GM21447 (cell line): ENCODE measurements at regions not wholly inside any gene's neighbourhood (a gene's known extent, or its start where the extent isn't known, plus 50 kb on each side); places are given as distances from the start of the nearest gene placed in this dataset.

Experiments
- ATAC-seq: cut with Tn5 transposase; IDR thresholded peaks from one replicate; pipeline ENCODE4 v1.9.1; 2021; ENCODE audit not compliant: unreplicated experiment

DNA sequence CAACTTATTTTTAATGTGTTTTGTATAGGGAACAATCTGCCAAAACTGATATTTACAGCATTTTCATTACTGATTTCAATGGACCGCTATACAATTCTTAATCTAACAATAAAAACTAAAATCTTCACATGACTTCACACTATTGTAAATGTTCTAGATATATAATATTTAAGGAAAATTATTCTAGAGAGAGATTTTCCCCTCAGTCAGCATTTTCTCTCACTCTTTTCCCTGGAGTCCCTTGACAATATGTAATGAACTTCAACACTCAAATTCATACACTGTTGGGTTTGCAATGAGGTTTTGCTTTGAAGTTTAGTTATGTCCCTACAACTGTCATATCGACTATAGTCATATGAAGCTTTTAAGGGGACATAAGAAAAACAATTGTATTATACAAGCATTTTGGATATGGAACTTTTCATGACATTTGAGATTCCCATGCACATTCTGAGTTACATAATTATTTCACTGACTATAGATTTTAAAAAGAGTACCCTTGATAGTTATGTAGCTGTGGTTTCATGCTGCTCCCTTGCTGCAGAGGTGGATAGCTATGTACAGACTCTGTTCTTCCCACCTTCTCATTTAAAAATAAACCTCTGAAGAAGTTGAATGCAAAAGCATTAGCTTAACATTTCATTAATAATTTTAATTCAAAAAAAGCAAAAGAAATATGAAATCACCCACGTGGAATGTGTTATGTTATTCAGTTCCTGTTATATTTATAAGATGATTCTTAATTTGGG, 338.5 kb downstream of the AKAIN1 start:
- no peak for ATAC-seq

DNA sequence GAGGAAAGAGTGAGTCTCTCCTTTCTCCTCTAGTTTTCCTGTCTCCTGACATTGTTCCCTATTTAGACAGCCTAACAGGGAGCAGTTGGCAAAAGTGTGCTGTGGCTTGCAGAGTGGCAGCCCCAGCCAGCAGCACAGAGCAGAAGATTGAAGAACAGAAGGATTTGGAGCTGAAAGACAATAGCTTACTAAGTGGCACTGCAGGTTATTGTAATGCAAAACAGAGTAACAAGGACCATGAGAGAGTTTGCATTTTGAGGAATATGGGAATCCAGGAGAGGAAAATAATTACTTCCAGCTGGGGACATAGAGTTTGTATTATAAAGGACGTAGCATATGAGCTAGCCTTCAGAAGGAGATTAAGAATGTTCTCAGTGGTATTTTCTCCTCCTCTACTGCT, 342.4 kb downstream of the AKAIN1 start:
- no peak for ATAC-seq

DNA sequence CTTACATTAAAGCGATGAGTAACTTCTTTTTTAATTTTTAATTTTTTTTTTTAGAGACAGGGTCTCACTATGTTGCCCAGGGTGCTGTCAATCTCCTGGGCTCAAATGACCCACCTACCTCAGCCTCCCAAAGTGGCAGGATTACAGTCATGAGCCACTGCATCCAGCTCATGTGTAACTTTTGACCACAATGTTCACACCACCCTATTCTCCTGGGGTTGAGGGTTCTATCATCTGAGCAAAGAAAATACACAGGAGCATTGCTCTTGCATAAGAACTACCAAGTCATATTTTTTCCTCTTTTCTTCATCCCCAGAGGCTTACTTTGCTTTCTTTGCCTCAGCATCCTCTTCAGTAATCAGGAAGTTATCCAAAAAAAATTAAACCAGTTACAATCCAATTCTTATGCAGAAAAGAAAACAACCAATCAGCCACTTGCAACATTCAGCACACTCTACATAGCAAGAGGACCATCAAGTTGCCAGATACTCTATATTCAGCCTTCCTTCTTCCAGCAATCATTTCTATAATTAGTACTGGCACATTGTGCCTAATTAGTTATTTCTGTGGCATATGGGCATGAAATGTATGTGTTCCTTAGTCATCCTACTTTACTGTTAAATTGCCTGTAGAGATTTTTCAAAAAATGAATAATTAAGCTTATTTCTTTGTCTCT, 345.6 kb downstream of the AKAIN1 start:
- ATAC-seq, result no peak

DNA sequence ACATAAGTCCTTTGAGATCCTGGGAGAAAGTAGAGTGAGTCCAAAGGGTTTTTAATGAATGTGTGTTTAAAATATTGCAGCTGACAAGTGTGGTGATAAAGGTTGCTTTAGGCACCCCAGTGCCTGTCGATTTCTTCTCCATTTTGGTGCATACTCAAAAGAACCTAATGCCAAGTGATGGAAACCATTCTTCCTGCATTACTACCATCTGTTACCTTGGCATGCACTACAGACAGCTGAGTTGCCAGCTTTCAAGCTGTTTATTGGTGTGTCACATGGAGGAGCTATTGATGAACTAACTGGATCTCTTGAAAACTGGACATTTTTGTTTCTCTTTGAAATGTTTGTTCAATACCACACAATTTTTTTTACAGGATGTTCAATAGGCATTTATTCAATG, 350.0 kb downstream of the AKAIN1 start:
- ATAC-seq, result no peak

DNA sequence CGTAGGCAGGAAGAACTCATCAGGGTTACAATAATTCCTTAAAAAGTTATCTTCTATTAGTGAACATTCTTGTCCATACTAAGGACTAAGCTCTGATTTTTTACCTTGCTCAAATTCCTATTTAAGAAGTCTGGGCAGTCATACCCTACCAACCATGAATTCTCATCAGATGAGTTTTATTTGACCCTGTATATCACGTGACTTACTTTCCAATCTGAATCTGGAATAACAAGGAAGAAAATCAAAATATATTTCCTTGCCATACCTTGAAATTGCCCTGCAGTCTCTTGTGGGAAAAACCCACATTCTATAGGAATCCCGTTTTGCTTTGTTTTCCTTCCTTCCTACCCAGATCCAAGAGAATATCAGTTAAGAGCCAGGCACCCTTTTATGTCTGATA, 352.7 kb downstream of the AKAIN1 start:
- ATAC-seq, result no peak

DNA sequence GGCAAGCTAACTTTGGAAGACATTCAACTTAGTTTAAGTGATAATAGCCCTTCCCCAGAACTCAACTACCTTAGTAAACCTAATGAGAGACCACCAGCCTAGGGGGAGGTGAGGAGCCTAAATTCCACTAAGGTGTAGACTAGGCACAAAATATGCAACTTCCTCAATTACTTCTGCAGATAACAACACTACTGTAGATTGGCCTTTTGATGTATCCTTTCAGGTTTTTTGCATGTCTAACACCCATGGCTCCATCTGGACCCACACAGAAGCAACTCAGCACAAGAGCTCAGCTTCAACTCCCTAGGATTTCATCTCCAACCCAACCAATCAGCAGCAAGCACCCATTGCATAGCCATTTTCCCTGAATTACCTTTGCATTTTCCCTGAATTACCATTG, 353.3 kb downstream of the AKAIN1 start:
- no peak for ATAC-seq

DNA sequence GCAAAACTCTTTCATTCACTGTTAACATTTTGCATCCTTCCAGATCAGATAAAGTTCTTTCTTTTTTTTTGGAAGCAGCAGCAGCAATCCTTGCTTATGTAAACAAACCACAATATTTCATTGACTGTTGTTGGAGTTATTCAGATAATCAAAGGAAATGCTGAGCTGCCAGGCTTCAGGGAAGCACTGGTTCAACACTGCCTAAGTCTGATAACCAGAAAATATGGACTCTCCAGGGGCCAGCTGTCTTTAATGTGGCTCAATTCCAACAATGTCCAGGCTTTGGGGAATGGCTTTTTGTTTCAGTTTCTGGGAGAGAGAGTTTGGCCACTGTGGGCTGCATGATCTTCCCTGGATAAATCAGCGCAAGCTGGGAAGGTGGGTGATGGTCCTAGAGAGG, 354.3 kb downstream of the AKAIN1 start:
- ATAC-seq, result no peak

DNA sequence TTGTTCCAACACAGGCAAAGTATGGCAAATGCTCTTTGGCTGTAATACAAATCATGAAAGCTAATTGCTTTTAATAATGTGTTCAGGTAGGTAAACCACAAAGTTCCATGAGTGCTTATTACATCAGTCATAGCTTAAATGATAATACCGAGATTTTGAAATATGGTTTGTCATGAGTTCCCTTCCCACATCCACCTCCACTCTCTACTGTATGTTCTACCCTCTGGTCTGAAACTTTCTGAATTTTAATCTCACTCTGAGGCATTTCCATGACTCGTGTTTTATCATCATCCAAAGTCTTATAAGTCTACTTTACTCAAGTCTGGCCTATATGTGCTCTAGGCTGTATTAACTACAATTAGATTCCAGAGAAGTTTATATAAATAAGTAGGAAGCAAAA, 354.8 kb downstream of the AKAIN1 start:
- no peak for ATAC-seq

DNA sequence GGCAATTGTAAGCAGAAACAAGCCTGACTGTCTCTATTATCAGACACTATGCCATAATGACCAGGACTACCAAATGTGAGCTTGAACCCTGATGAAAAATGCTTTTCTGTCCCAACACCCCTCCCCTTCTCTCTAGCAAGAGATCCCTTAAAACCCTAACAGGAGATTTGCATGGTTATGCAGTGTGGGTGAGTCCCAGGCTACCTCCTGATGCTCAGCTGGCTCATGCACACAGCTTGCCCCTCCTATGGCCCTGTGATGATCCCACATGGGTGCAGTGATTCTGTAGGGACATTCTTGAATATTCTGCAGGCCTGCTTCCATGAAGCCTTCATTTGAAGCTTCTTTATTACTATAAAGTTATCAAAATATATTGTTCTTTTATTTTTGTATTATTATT, 357.4 kb downstream of the AKAIN1 start:
- ATAC-seq, result no peak

DNA sequence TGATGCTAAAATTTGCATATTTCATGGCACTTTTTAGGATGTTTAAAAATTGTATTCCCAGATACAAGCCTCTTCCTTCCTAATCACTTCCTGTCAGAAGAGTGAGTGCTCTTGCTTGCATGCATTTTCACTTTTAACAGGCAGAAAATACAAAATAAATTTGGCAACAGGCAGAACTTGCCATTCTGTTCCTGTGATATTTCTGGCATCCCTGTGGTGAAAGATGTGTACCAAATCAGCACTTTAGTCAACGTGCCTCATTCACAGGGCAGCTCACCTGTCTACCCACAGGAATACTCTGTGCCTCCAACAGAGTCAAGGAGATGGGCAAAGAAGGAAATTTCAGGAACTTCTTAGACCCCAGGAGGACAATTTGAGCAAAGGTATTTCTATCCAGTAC, 360.9 kb downstream of the AKAIN1 start:
- ATAC-seq, result no peak

DNA sequence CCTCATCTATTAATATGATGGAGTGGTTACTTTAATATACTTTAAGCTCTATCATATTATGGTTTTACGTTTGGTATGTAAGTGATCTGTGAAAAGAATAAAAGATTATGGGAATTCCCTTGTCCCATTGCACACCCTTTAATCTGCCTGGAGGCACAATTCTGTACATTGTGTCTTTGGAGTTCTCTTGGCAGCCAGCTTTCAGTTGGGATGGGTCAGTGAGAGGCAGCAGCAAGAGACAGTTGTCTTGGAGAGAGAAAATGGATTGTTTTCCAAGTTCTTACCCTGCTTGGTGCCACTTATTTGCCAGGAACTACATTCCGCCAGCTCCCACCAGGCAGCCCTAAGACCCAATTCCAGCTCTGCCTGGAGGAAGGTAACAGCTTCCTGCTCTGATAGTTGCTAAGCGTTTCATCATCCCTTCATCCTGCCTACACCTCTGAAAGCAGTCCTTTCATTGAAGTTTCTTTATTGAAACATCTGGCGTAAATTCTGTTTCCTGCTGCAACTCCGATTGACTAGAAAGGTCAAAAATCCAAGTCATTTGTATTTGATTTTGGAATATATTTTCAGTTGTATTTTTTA, 365.2 kb downstream of the AKAIN1 start:
- ATAC-seq, result no peak

DNA sequence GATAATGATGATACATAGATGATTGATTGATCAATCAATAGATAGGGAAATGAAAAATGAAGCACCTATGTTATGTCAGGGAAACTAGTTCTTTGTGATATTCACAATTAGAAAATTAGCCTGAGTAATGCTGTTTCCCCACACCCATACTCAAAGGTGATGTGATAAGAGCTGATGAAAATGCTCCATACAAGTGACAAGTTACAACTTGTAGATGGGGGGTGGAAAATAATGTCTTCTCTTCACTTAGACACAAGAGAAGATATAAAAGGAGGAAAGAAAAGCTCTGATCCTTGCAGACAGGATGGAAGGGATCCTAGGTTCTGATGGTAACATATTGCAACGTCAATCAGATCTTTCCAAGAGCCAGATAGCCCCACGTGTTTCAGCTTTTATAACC, 365.9 kb downstream of the AKAIN1 start:
- ATAC-seq, result no peak

DNA sequence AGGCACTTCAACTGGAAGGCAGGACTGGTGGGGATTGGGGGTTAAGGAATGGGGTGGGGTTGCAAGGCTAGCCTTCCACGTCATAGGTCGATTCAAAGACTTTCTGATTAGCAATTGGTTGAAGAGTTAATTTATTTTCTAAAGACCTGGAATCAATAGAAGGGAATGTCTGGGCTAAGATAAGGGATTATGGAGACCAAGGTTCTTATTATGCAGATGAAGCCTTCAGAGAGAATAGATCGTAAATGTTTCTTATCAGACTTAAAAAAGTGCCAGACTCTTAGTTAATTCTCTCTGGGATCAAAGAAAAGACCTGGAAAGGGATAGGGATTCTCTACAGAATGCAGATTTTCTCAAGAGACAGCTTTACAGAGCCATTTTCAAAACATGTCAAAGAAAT, 368.0 kb upstream of the DLGAP1 start:
- no peak for ATAC-seq

DNA sequence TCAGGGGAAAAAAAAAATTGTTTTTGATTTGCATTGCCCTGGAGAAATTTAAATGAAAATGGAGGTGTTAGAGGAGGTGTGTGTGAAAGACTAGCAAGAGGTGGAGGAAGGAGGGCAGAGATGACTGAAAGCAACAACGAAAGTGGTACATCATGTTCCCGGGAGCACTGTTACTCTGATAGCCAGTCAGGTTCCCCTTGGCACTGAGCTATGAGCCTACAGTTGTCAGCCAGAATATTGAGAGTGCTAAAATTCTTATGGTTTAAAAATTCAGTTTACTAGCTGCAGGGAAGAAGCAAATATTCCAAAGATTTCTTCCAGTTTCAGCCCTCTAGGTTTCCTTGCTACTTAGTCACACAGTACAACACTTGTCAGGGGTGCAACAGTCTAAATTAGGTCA, 366.7 kb upstream of the DLGAP1 start:
- ATAC-seq, result no peak

DNA sequence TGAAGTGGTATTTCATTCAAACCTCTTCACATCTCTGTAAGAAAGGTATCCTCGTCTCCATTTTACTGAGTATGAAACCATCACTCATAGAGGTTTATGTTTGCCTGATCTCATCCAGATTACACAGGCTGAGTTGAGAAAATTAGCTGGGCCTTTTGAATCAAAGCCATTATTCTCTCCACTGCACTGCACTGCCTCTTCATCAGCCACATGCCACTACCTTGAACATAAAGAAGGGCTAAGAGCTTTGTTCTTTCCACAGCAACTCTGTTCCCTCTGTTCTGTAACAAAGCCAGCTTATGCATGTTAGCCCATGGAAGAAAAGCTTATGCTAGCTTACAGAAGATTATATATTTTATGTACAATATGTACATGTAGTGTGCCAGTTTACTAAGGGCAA, 362.6 kb upstream of the DLGAP1 start:
- no peak for ATAC-seq

DNA sequence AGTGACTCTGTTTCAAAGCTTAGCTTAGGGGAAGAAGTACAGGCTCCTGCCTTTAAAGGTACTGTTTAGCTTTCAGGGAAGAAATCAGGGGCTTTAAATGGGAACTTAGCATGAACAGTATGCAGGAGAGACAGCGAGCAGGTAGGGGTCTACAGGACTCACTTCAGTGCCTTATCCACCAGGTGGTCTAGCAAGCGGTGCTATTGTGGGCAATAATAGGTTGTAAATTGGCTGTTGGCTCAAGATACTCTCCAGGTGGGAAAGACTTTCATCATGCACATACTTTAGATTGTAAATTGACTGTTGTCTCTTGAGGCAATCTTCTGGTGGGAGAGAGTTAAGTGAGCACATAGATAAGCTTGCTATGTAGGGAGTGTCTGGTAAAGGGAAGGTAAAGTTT, 358.6 kb upstream of the DLGAP1 start:
- no peak for ATAC-seq

DNA sequence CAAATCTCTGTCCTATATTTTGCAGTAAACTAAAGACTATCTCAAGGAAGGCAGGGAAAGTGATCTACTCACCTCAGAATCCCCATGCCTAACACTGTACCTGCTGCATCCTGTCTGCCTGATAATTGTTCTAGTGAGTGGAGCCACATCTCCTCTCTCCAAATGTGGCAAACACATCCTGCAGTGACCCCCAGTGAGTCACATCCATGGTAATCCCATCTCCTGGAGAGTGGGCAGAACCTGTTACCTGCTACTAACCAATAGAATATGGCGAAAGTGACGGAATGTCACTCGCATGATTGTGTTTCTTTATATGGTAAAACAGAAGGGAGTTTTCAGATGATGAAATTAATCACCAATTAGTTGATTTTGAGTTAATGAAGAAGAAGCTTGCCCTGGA, 353.8 kb upstream of the DLGAP1 start:
- ATAC-seq, result no peak

DNA sequence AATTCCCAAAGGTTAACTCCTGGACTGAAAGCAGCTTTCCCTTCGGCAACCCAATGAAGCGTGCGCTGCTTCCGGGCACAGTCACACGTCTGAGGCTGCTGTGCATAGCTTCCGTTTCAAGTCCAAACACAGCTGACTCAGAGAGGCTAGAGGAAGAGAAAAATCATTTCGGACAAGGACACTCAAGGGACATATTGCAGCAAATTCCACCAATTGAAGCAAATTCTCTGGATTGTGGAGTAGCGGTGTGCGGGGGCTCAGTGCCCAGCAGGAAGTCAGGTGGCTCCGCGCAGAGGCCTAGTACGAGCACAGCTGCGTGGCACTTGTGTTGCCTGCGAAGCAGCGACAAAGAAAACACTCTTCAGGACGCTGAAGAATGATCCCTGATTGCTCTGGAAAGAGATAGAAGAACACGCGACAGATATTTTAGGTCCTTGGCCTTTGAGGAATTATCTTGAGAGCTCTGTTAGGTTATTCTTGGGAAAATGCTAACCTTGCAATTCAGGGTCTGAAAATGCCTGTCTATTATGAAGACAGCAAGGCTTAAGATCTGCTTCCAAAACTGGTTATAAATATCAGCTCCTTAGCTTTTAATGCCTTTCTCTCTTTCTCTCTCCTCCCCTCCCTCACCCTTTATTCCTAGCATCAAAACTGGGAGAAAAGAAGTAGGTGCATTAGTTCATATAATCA, 352.6 kb upstream of the DLGAP1 start:
- no peak for ATAC-seq

DNA sequence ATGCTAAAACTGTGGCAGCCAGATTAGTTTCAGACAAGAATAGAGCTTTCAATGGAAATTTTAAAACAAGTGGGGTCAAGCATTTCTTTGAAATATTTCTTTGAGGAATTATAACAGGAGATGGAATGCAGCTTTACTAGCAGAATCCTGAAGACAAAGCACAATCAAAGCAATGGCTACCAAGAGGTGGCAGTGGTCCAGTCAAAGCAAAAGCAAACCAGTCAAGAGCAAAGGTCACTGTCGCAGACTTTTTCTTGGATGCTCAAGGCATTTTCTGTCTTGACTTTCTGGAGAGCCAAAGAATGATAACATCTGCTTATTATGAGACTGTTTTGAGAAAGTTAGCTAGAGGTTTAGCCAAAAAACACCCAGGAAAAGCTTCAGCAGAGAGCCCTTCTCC, 351.2 kb upstream of the DLGAP1 start:
- ATAC-seq, result no peak

DNA sequence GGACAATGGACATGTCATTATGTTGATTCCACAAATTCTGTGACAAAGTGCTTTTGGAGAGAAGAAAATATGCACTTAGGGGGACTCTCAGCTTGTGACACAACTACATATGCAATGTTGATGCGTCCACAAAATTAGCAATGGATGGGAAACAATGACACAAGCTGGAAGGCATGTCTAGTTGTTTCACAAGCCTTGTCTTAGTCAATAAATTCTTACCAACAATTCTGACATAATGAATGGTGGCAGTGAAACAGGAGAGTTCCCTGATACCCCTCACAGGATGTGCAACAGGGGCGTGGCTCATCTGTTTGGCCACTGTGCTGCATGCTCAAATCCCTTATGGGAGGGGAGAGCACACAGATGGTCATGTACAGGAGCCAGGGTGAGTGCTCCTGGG, 347.2 kb upstream of the DLGAP1 start:
- ATAC-seq, result no peak

DNA sequence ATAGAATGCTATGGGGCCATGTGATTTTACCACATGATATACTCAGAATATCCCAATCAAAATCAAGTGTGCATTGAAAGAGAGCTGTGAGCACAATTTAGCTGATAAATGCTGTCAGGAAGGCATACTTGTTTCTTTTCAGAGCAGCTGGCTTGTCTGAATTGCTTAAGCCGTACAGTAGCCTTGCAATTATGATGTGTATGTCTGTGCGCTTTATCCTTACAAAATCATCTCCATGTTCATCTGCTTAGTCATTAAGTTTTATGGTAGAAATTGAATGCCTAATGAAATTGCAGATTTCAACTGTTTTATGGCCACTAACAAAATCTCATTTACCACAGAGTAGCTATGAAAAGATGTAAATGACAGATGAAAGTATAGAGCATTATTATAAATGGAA, 346.0 kb upstream of the DLGAP1 start:
- no peak for ATAC-seq
